ENCODE measurements at regions not wholly inside any gene's neighbourhood (a gene's known extent, or its start where the extent isn't known, plus 50 kb on each side); places are given as distances from the start of the nearest gene placed in this dataset.

DNA sequence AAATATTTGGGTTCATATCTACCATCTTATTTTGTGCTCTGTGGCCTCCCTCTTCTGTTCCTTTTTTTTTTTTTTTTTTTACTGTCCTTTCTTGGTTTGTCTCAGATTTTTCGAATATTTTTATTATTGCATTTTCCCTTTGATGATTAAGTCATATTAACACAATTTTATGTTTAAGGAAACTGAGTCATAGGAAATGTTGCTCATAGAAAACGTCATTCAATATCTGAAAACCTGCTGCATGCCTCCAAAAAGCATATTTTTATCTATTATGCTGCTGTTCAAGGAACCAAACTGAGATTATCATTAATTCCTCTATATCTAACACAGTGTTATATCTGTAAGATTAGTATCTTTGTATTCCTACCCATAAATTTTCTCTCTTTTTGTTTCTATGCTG lies 614.3 kb upstream of the SLC8A1 start:
- no peak for DNase-seq (ENCODE audit: low read depth)
- in situ Hi-C loops (cut with HindIII; ENCODE audit: low pct_unique_long_range_greater_than_20kb, low sequenced_read_pairs) = no loop called here

DNA sequence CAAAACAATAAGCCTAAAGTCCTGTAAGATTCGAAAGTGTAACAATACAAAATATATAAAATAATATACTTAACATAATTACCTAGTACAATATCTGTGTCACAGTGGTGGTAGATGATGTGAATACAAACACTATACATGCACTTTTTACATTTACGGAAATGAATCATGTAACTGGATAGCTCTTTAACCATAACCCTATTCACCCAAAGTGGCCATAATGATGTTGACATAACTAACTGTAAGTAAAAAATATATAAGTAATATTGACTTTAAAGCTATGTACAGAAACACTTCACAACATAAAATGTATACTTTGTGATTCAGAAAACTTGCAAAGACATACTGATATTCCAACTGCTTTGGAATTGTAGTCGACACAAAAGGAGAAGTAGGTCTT lies 616.9 kb upstream of the SLC8A1 start:
- in situ Hi-C loops (cut with HindIII; ENCODE audit: low pct_unique_long_range_greater_than_20kb, low sequenced_read_pairs) = no loop called here
- no peak for DNase-seq (ENCODE audit: low read depth)

DNA sequence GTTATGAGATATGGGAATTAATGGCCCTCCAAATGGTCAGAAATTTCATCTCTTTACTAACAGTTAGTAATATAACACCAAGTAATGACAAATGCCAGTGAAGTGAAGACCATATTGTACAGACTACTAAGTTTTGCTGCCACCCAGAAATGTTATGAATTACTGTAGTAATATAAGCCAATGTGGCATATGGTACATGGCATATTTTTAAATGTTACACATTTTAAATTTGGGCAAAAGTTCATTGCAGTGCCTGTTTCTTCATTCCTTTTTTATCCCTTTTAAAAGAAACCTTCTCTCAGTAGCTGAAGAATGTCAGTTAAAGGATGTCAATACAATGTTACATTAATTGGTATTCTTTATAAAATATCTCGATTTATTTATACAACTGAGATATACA lies 626.5 kb upstream of the SLC8A1 start:
- in situ Hi-C loops (cut with HindIII; ENCODE audit: low pct_unique_long_range_greater_than_20kb, low sequenced_read_pairs) = no loop called here
- no peak for DNase-seq (ENCODE audit: low read depth)

GRCh38 chr2:41079011-41079410 lies 627.1 kb upstream of the SLC8A1 start:
- no peak for DNase-seq (ENCODE audit: low read depth)
- in situ Hi-C loops (cut with HindIII; ENCODE audit: low pct_unique_long_range_greater_than_20kb, low sequenced_read_pairs) = no loop called here

GRCh38 chr2:41084321-41084720 lies 632.4 kb upstream of the SLC8A1 start:
- in situ Hi-C loops (cut with HindIII; ENCODE audit: low pct_unique_long_range_greater_than_20kb, low sequenced_read_pairs) = no loop called here
- DNase-seq (ENCODE audit: low read depth) = no peak

GRCh38 chr2:41087946-41088345 lies 636.1 kb upstream of the SLC8A1 start:
- DNase-seq (ENCODE audit: low read depth) = no peak
- in situ Hi-C loops (cut with HindIII; ENCODE audit: low pct_unique_long_range_greater_than_20kb, low sequenced_read_pairs) = no loop called here

- in situ Hi-C loops (cut with HindIII; ENCODE audit: low pct_unique_long_range_greater_than_20kb, low sequenced_read_pairs) = no loop called here
- no peak for DNase-seq (ENCODE audit: low read depth)
Observed at GRCh38 chr2:41101281-41101680, 649.4 kb upstream of the SLC8A1 start.

DNA sequence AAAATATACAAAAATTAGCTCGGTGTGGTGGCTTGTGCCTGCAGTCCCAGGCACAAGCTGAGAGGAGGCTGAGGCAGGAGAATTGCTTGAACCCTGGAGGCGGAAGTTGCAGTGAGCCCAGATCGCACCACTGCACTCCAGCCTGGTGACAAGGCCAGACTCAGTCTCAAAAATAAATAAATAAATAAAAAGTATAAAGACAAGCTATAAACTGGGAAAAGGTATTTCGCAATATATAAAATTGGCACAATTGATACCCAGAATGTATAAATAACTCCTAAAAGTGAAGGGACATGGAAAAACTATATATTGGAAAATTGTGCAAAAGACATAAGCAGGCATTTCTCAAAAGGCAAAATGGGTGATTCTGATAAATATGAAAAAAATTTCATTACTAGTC lies 657.9 kb upstream of the SLC8A1 start:
- in situ Hi-C loops (cut with HindIII; ENCODE audit: low pct_unique_long_range_greater_than_20kb, low sequenced_read_pairs) = no loop called here
- DNase-seq (ENCODE audit: low read depth) = no peak

DNA sequence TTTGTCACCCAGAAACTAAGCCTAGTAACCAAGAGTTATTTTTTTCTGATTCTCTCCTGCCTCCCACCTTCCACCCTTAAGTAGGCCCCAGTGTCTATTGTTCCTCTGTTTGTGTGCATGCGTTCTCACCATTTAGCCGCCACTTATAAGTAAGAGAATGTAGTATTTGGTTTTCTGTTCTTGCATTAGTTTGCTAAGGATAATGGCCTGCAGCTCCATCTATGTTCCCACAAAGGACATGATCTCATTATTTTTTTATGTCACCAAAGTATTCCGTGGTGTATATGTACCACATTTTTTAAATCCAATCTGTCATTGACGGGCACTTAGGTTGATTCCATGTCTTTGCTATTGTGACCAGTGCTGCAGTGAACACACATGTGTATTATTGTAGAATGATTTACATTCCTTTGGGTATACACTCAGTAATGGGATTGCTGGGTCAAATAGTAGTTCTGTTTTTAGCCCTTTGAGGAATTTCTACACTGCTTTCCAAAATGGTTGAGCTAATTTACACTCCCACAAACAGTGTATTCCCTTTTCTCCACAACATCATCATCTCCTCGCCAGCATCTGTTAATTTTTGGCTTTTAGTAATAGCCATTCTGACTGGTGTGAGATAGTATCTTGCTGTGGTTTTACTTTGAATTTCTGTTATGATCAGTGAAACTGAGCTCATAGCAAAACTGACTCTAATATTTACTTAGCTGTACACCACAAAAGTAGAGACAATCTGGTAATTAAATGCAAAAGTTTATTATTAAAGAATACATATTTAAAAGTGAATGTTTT lies 660.1 kb upstream of the SLC8A1 start:
- no peak for DNase-seq (ENCODE audit: low read depth)
- in situ Hi-C loops (cut with HindIII; ENCODE audit: low pct_unique_long_range_greater_than_20kb, low sequenced_read_pairs) = no loop called here

DNA sequence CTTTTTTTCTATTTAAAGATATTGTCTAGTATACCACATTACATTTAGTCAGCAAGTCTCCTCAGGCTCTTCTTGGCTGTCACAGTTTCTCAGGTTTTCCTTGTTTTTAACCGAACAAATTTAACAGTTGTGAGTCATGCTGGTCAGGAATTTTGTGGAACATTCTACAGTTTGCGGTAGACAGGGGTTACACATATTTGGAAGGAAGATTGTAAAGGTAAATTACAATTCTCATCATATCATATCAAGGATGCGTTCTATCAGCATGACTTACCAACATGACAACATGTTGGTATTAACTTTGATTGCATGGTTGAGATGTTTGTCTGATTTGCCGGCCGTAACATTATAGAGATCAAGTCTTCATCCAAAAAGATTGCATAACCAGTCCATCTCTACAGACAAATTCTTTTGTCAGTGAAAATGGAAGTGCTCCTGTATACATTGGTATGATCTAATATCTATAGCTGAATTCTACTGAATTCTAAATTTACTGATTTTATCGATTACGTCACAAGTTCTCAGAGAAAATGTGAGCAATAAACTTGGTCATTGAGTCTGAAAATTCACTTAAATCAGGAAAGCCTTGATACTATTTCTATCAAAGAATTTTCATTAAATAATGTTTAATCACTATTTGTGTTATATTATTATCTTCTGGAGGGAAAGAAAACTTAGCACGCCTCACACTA lies 664.4 kb upstream of the SLC8A1 start:
- in situ Hi-C loops (cut with HindIII; ENCODE audit: low pct_unique_long_range_greater_than_20kb, low sequenced_read_pairs) = no loop called here
- no peak for DNase-seq (ENCODE audit: low read depth)

GRCh38 chr2:41119489-41119888 lies 667.6 kb upstream of the SLC8A1 start:
- in situ Hi-C loops (cut with HindIII; ENCODE audit: low pct_unique_long_range_greater_than_20kb, low sequenced_read_pairs) = no loop called here
- DNase-seq (ENCODE audit: low read depth) = no peak

DNA sequence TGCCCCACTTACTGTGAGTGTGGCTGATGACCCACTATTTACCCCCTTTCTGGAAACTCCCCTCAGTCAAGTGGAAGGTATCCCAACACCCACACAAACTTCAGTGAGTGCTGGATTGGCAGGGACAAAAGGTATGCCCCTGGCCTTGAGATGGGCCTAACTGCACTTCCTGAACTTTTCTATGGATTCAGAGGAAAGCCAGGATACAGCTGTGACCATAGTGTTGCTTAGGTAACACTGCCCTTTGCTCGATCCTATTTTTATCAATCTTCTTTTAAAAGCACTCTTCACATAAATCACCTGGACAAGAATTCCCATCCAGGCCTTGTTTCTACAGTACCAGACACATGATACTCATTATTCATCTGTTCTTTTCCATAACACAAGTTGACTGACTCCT lies 671.5 kb upstream of the SLC8A1 start:
- DNase-seq (ENCODE audit: low read depth) = no peak
- in situ Hi-C loops (cut with HindIII; ENCODE audit: low pct_unique_long_range_greater_than_20kb, low sequenced_read_pairs) = no loop called here

- in situ Hi-C loops (cut with HindIII; ENCODE audit: low pct_unique_long_range_greater_than_20kb, low sequenced_read_pairs) = no loop called here
- no peak for DNase-seq (ENCODE audit: low read depth)
Observed at GRCh38 chr2:41127351-41127750, 675.5 kb upstream of the SLC8A1 start.

DNA sequence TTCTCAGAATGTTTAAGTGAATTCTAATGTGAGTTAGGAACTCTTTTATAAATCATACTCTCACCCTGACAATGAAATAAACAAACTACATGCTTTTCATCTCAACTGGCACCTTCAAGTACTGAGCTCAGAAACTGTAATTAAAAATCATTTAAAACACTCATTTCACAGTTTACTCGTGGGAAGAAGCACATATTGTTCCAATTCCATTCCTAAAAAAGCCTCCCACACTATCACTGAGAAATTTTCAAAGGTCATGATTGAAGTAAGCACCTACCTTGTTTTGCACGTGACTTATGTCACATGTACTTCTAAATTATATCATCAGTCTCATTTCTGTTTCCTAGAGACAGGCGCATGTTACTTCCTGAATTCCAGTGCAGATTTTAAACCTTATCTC lies 678.1 kb upstream of the SLC8A1 start:
- no peak for DNase-seq (ENCODE audit: low read depth)
- in situ Hi-C loops (cut with HindIII; ENCODE audit: low pct_unique_long_range_greater_than_20kb, low sequenced_read_pairs) = no loop called here

- DNase-seq (ENCODE audit: low read depth) = no peak
Observed at GRCh38 chr2:41137031-41137430, 685.1 kb upstream of the SLC8A1 start.

GRCh38 chr2:41141146-41141791 lies 689.4 kb upstream of the SLC8A1 start:
- no peak for DNase-seq (ENCODE audit: low read depth)
- in situ Hi-C loops (cut with HindIII; ENCODE audit: low pct_unique_long_range_greater_than_20kb, low sequenced_read_pairs) = no loop called here

More at GRCh38 chr2:41137031-41137430, 685.1 kb upstream of the SLC8A1 start:
- in situ Hi-C loops (cut with HindIII; ENCODE audit: low pct_unique_long_range_greater_than_20kb, low sequenced_read_pairs) = no loop called here

- no peak for DNase-seq (ENCODE audit: low read depth)
- in situ Hi-C loops (cut with HindIII; ENCODE audit: low pct_unique_long_range_greater_than_20kb, low sequenced_read_pairs) = no loop called here
Observed at GRCh38 chr2:41142478-41142877, 690.6 kb upstream of the SLC8A1 start.

- in situ Hi-C loops (cut with HindIII; ENCODE audit: low pct_unique_long_range_greater_than_20kb, low sequenced_read_pairs) = no loop called here
- DNase-seq (ENCODE audit: low read depth) = no peak
Observed at GRCh38 chr2:41145066-41145465, 693.2 kb upstream of the SLC8A1 start.

GRCh38 chr2:41149054-41149453 lies 697.2 kb upstream of the SLC8A1 start:
- DNase-seq (ENCODE audit: low read depth) = no peak
- in situ Hi-C loops (cut with HindIII; ENCODE audit: low pct_unique_long_range_greater_than_20kb, low sequenced_read_pairs) = no loop called here
